ENCODE measurements at regions not wholly inside any gene's neighbourhood (a gene's known extent, or its start where the extent isn't known, plus 50 kb on each side); places are given as distances from the start of the nearest gene placed in this dataset.

- H3K4me3 ChIP-seq, result no peak overlapping the region
These were observed 52.5 kb upstream of the VKORC1L1 start for GRCh38 chr7:65820287-65820950.

More at GRCh38 chr7:65820287-65820950, 52.5 kb upstream of the VKORC1L1 start:
- Histone ChIP-seq H3K27me3 (replicated peaks; ENCODE audit: insufficient read depth) (no peaks in the 10 kb centered on the region), H3K27ac (no peak overlapping the region), H3K4me1 (ENCODE audit: control insufficient read depth in 1 of 2, low read depth in 2 of 2) (no peaks in the 10 kb centered on the region), H3K9me3 (no peaks in the 10 kb centered on the region), H3K36me3 (no peaks in the 10 kb centered on the region)
- TF ChIP-seq CTCF (IDR thresholded peaks at IDR 0.05), result no peak
- DNase-seq (ENCODE audit: low spot score) (no peak), ATAC-seq (ENCODE audit: insufficient number of reproducible peaks, low FRiP score, low read depth) (no peak)
